GM21423 (cell line): ENCODE measurements at regions not wholly inside any gene's neighbourhood (a gene's known extent, or its start where the extent isn't known, plus 50 kb on each side); places are given as distances from the start of the nearest gene placed in this dataset.

Experiments
- ATAC-seq: cut with Tn5 transposase; IDR thresholded peaks from one replicate; pipeline ENCODE4 v1.9.1; 2021; ENCODE audit warnings: mild to moderate bottlenecking, moderate library complexity; ENCODE audit not compliant: unreplicated experiment

DNA sequence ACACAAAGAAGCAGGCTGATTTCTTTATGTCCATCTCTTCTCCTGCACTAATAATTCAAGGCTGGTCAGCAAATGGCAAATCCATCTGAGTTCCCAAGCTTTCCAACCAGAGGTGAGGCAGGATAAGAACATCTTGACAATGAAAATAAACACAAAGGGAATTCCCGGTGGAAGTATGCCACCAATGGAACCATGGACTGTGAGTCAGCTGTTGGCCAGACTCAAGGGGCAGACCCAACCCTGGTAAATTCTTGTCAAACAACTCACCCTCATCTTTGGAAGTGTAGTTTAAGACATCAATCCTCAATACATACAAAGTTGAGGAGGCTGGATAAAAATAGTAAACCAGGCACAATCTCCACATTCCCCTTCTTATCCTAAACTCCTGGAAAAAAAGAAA is 74.3 kb upstream of the CES5A start:
- ATAC-seq: no peak

DNA sequence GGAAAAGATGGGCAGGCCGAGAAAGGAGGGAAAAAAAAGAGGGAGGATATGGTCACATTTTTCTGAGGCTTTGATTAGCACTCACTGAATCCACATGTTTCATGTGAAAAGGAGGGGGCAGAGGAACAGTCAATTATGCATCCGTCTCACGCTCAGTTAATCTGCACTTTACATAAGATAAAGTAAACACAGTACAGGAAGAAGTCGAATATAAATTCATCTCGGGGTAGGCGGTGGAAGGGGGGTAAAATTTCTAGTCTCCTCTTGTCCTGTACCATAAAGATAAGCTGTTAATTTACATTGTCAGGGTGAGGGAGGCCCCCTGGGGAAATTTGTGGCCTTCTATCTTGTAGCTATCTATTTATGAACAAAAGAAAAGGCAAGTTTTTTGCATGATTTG is 73.1 kb upstream of the CES5A start:
- no peak for ATAC-seq

DNA sequence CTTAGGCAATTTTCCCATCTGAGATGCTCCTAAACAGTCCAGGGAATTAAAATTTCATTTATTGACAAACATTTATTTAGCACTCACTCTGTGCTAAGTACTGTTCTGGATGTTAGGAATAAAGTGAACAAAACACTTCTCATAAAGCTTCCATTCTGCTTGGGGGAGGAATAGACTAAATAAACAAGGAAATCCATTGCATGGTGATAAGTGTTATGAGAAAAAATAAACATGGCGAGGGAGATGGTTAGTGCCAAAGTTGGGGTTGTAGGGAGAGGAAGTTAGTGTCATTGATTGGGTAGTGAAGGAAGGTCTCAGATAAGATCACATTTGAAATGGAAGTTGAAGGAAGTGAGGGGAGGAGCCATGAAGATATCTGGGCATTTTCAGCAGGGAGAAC is 72.2 kb upstream of the CES5A start:
- ATAC-seq: no peak

DNA sequence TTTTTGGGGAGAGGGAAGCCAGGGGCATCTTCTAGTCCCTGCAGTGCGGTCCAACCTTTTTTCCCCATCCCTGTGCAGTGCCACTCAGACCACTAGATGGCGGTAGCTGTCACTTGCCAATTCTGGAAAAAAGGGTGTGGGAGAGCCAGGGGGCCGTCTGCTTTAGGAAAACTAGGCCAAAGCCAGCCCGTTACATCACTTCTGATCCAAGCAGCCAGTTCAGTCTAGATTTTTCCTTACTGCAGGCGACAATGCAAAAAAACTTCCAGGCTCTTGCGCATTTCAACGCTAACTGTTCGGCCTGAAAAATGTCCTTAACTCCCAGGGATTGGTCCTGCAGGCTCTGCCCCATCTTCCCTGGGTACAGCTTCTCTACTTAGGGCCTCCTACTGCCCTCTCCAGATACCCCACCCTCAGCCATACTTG is 69.2 kb upstream of the CES5A start:
- no peak for ATAC-seq

DNA sequence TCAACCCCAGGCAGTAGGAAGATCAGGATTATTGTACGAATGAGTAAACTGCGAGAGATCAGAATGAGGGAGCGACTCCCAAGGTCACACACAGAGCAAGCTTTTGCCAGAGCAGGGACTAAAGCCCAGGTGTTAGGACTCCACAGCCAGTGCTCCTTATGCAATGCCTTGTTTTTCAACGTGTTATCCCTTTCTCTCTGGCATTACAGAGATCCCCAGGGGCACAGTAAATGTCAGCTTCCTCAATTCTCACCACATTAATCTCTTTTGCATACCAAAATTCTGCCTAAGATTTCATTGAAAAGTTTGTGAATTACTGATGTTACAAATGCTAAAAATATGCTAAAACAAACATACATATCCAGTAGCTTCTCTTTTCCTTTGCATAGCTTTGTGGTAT is 68.1 kb upstream of the CES5A start:
- no peak for ATAC-seq

DNA sequence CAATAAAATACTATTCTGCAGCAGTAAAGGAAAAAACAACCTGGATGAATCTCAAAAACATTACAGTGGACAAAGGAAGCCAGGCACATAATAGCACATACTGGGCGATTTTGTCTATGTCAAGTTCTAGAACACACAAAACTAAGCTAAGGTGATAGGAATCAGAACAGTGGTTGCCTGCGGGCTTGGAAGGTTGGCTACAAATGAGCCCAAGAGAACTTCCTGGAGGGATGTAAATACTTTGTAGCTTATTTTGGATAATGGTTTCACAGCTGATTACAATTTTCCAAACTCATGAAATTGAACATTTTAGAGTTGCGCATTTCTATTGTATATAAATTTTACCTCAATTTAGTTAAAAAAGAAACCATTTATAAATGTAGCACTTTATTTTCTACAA is 67.6 kb upstream of the CES5A start:
- no peak for ATAC-seq

DNA sequence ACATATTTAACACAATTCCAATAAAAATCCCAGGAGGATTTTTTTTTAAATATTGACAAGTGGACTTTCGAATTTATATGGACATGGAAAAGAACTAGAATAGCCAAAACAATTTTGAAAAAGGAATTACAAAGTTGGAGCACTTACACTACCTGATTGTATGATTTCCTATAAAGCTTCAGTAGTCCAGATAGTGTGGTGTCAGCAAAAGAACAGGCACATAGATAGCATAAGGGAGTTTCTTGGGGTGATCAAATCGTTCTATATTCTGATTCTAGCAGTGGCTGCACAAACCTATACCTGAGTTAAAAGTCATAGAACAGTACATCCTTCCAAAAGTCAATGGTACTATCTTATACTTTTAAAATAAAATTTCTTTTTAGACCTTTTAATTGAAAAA is 66.4 kb upstream of the CES5A start:
- no peak for ATAC-seq

DNA sequence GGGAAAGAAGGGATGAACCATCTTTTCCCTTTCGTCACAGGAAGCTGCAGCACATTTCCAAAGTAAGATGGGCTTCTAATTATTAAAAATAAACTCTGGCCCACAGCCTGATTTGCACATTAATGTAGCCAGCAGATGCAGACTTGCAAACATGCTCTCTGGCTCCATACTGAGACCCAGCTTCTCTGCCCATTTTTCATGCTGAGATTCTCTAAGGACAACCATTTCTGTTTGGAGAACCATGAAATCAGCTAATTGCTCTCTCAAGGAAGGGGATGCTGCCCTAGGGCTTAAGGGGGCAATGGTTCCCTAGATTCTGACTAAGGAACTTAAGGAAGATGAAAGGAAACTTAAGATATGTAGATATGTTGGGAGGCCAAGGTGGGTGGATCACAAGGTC is 63.0 kb upstream of the CES5A start:
- no peak for ATAC-seq

DNA sequence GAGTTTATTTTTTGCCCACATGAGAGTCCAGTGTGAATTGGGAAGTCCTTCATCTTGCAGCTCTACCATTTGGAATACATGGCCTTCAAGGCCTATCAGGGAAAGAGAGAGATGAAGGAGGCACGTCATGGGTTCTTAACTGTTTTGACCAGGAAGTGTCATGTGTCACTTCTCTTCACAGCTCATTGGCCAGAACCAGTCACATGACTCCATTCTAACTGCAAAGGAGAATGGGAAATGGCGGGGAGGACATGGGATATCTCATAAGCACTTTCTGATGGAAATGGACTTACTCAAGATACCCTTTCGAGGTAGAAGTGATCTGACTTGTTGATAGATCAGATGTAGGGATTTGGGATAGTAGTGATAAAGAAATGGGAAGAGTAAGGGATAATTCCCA is 57.9 kb upstream of the CES5A start:
- ATAC-seq: no peak

DNA sequence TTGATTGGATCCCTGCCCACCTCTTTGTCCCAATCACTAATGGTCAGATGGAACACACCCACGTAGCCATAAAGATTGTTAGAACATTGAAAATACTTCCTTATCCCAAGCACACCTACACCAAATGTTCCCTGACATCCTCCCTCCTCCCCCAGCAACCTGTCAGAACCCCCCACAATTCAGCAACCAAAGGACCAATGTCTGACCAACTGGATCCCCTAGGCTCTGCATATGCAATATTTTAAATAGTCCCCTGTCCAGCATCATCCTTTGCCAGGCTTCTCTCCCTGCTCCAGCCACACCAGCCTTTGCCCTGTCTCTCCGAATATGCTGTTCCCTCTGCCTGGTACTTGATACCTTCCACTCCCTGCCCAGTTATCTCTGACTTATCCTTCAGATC is 54.9 kb upstream of the CES5A start:
- no peak for ATAC-seq

DNA sequence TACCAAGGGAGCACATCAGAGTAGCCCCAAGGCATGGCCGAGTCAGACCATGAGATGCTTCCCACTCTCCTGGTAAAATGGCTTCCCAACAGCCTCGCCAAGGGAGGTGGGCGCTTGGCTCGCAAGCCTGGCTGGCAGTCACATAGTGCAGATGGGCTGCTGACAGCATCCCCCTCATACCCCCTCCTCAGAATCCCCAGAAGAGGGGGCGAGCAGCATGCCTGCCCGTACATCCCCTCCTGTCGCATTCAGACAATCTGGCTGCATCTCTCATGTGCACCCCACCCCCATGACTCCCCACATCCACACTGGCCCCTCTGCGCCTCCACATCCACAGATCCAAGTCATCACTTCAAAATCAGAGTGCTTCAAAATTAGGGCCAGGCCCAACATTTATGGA is 54.0 kb upstream of the CES5A start:
- no peak for ATAC-seq

DNA sequence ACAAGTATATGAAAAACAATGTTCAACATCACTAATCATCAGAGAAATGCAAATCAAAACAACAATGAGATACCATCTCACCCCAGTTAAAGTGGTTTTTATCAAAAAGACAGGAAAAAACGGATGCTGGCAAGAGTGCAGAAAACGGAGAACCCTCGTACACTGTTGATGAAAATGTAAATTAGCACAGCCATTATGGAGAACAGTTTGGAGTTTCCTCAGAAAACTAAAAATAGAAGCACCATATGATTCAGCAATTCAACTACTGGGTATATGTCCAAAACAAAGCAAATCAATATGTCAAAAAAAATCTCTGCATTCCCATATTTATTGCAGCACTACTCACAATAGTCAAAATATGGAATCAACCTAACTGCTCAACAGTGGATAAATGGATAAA is 50.1 kb upstream of the CES5A start:
- ATAC-seq: no peak
